Colonic mucosa (tissue), 4 donors: ENCODE measurements at regions not wholly inside any gene's neighbourhood (a gene's known extent, or its start where the extent isn't known, plus 50 kb on each side); places are given as distances from the start of the nearest gene placed in this dataset. TPM values are rescaled to one million over a fixed set of nuclear protein-coding genes. Genes with fewer than 3 reads are reported as not detected.

Experiments used
- DNase-seq: peaks from one replicate; pipeline ENCODE4 v3.0.0-alpha.2; 2020
- H3K27ac ChIP-seq: fragments of 200-600 bp; one replicate; pipeline ENCODE4 v1.8.0; 2021
- H3K27me3 ChIP-seq: fragments of 200-600 bp; one replicate; pipeline ENCODE4 v1.8.0; 2021
- H3K36me3 ChIP-seq: fragments of 200-600 bp; one replicate; pipeline ENCODE4 v1.8.0; 2021
- H3K4me1 ChIP-seq: fragments of 200-600 bp; one replicate; pipeline ENCODE4 v1.8.0; 2021; ENCODE audit warnings: mild to moderate bottlenecking
- H3K4me3 ChIP-seq: fragments of 200-600 bp; one replicate; pipeline ENCODE4 v1.8.0; 2021
- H3K9ac ChIP-seq, 2 donors: one replicate each; pipeline ENCODE4 v1.7.0; 2013; ENCODE audit warnings: control low read depth in 2 of 2, low read depth in 2 of 2, low read length in 2 of 2
- H3K9me3 ChIP-seq: fragments of 200-600 bp; one replicate; pipeline ENCODE4 v1.8.0; 2021
- intact Hi-C: fragments of 100-400 bp; cut with DNase I; formaldehyde crosslinking; loops from one replicate; pipeline ENCODE4 v1.14.1; 2022
- microRNA-seq: library from miRNA; unstranded; fragments of <30 nt; microRNA quantifications from one replicate; pipeline ENCODE4, GENCODE V29; 2019
- TF ChIP-seq, protein P1 (sequence below): fragments of 200-600 bp; IDR thresholded peaks from one replicate; pipeline ENCODE4 v1.8.0; 2022; ENCODE audit warnings: antibody characterized with exemption, mild to moderate bottlenecking
- donor health status: healthy.
- donor health status: DM: no; HTN: no; CAD: no.
- donor health status: DM: no; HTN: no; CAD: no.

DNA sequence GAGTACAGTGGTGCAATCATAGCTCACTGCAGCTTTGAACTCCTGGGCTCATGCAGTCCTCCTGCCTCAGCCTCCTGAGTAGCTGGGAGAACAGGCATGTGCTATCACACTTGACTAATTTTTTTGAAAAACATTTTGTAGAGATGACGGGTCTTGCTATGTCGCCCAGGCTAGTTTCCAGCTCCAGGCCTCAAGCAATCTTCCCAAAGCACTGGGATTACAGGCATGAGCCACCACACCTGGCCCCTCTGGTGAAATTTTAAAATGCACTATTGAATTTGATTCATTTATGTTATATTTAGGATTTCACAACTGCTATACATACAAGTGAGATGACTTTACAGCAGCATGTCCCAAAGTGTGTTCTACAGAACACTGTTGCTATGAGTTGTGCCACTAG lies 50.8 kb upstream of the TPM1 start:
- intact Hi-C loops, result no loop called here
- Histone ChIP-seq H3K36me3 (no peaks in the 10 kb centered on the region), H3K4me1 (no peaks in the 10 kb centered on the region), H3K9me3 (no peaks in the 10 kb centered on the region), H3K9ac (no peak overlapping the region), H3K27me3 (no peaks in the 10 kb centered on the region), H3K4me3 (no peak overlapping the region), H3K27ac (no peak overlapping the region)
- TF ChIP-seq, protein P1, sequence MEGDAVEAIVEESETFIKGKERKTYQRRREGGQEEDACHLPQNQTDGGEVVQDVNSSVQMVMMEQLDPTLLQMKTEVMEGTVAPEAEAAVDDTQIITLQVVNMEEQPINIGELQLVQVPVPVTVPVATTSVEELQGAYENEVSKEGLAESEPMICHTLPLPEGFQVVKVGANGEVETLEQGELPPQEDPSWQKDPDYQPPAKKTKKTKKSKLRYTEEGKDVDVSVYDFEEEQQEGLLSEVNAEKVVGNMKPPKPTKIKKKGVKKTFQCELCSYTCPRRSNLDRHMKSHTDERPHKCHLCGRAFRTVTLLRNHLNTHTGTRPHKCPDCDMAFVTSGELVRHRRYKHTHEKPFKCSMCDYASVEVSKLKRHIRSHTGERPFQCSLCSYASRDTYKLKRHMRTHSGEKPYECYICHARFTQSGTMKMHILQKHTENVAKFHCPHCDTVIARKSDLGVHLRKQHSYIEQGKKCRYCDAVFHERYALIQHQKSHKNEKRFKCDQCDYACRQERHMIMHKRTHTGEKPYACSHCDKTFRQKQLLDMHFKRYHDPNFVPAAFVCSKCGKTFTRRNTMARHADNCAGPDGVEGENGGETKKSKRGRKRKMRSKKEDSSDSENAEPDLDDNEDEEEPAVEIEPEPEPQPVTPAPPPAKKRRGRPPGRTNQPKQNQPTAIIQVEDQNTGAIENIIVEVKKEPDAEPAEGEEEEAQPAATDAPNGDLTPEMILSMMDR, result no peak
- no peak for DNase-seq

DNA sequence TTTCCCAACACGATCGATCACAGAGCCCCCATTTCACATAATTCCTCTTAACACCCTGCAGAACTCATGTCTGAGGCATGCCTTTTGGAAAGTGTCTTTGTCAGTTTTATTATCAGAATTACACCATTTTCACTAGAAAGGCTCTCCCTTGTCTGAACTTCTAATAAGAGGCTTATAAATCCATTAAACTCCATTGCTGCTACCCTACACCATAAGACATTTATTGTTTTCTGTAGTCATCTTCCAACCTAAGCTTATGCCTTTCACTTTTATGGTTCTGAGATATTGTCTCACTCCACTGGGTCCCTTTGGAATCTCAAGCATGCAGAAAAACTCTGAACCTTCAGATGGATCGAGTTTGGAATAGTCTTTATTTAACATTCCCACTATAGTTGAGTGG lies 50.2 kb upstream of the TPM1 start:
- H3K9ac ChIP-seq, result no peak overlapping the region
- intact Hi-C loops, result no loop called here

More for the DNA sequence above, 50.2 kb upstream of the TPM1 start:
- no peaks in the 10 kb centered on the region for H3K9me3 ChIP-seq
- H3K27me3 ChIP-seq, result no peaks in the 10 kb centered on the region
- no peak overlapping the region for H3K27ac ChIP-seq
- no peak for DNase-seq
- no peak overlapping the region for H3K4me3 ChIP-seq
- H3K36me3 ChIP-seq, result no peaks in the 10 kb centered on the region
- TF ChIP-seq, protein P1, result no peak
- no peaks in the 10 kb centered on the region for H3K4me1 ChIP-seq

Small RNA genes lying in the stretch of these regions (microRNA-seq; reads per million reads assigned to microRNA genes)
- gene MIR190A (104 reads per million, percentile 53 among the genes with 10 or more reads in this experiment), gene MIR6085 (not detected), gene MIR8067 (not detected)
